ENCODE measurements at regions not wholly inside any gene's neighbourhood (a gene's known extent, or its start where the extent isn't known, plus 50 kb on each side); places are given as distances from the start of the nearest gene placed in this dataset.
A peak's percentile ranks its signal among the peaks of the same experiment; 100 is the strongest.

- H3K4me3 ChIP-seq = no peak overlapping the region
- peaks cover 0 to 21% (median 9%) of the 10 kb centered on the region in 12 donors for H3K4me1 ChIP-seq
- TF ChIP-seq CTCF (IDR thresholded peaks at IDR 0.05) (no peak), POLR2A (IDR thresholded peaks at IDR 0.05) (no peak)
- H3K27ac ChIP-seq = no peak overlapping the region
- no peaks in the 10 kb centered on the region for H3K36me3 ChIP-seq
- no peaks in the 10 kb centered on the region for H3K9me3 ChIP-seq
- H3K27me3 ChIP-seq = peaks cover 12 to 34% (median 20%) of the 10 kb centered on the region in 9 donors
- no peak for DNase-seq
- intact Hi-C loops (cut with DNase I) = no loop called here
- ATAC-seq = no peak
Observed at GRCh38 chr9:29208670-29209069, 1635.4 kb upstream of the C9orf72 start.

GRCh38 chr9:29209748-29210291, 1636.5 kb upstream of the C9orf72 start:
- TF ChIP-seq CTCF (IDR thresholded peaks at IDR 0.05) = no peak
- TF ChIP-seq POLR2A (IDR thresholded peaks at IDR 0.05) = no peak
- ATAC-seq (no peak), DNase-seq (no peak)
- 38 to 46% (median 44%) methylated on average over 2 of the region's 2 CpGs for WGBS, 4 donors
- Histone ChIP-seq H3K27ac (no peak overlapping the region), H3K27me3 (peaks cover 19 to 45% (median 31%) of the 10 kb centered on the region in 9 donors), H3K4me1 (peaks cover 0 to 26% (median 9%) of the 10 kb centered on the region in 12 donors), H3K4me3 (no peak overlapping the region), H3K9me3 (no peaks in the 10 kb centered on the region), H3K36me3 (no peaks in the 10 kb centered on the region)
- intact Hi-C loops (cut with DNase I) = loop anchor here in 1 of 10 donors (5.0 kb wide), 1 partner anchor 48 kb away; no protein-coding TSS in a partner anchor

GRCh38 chr9:29211003-29211579, 1637.8 kb upstream of the C9orf72 start:
- Histone ChIP-seq H3K36me3 (no peaks in the 10 kb centered on the region), H3K27me3 (peaks cover 26 to 58% (median 41%) of the 10 kb centered on the region in 9 donors), H3K27ac (no peak overlapping the region), H3K4me3 (no peak overlapping the region), H3K4me1 (peaks cover 0 to 26% (median 9%) of the 10 kb centered on the region in 12 donors), H3K9me3 (no peaks in the 10 kb centered on the region)
- ATAC-seq (no peak), DNase-seq (no peak)
- intact Hi-C loops (cut with DNase I) = loop anchor here in 1 of 10 donors (5.0 kb wide), 1 partner anchor 49 kb away; no protein-coding TSS in a partner anchor
- TF ChIP-seq CTCF (IDR thresholded peaks at IDR 0.05) = no peak
- no peak for TF ChIP-seq POLR2A (IDR thresholded peaks at IDR 0.05)
- WGBS, 4 donors = 50 to 59% (median 52%) methylated on average over 6 of the region's 6 CpGs

- Histone ChIP-seq H3K36me3 (no peaks in the 10 kb centered on the region), H3K27ac (no peak overlapping the region), H3K4me3 (peak overlapping the region in 7 of 12 donors; percentile 5 to 43 (median 31)), H3K9me3 (no peaks in the 10 kb centered on the region), H3K4me1 (peaks cover 0 to 26% (median 9%) of the 10 kb centered on the region in 12 donors), H3K27me3 (peaks cover 27 to 64% (median 44%) of the 10 kb centered on the region in 9 donors)
- peak in 2 of 5 donors; percentile 34 to 68 for DNase-seq
- ATAC-seq = peak in 2 of 4 donors; percentile 69 to 90
- WGBS, 4 donors = 1 to 5% (median 2%) methylated on average over 23 to 51 of the region's 51 CpGs
- no peak for TF ChIP-seq POLR2A (IDR thresholded peaks at IDR 0.05)
- peak in 11 of 12 donors; percentile 31 to 72 (median 53) for TF ChIP-seq CTCF (IDR thresholded peaks at IDR 0.05)
- intact Hi-C loops (cut with DNase I) = loop anchor here in 1 of 10 donors (5.0 kb wide), 1 partner anchor 49 kb away; no protein-coding TSS in a partner anchor
Observed at GRCh38 chr9:29211580-29212396, 1638.5 kb upstream of the C9orf72 start.
